ENCODE measurements at regions not wholly inside any gene's neighbourhood (a gene's known extent, or its start where the extent isn't known, plus 50 kb on each side); places are given as distances from the start of the nearest gene placed in this dataset.

GRCh38 chr1:219324171-219324570 is 150.5 kb downstream of the LYPLAL1 start:
- no peak overlapping the region for H2AK5ac ChIP-seq (ENCODE audit: low read depth, low read length)
- no peak overlapping the region for H3K9ac ChIP-seq (replicated peaks in 1 of 4; ENCODE audit: extremely low read depth in 1 of 4, low read depth in 3 of 4, low read length in 3 of 4)
- no peak overlapping the region for H3K56ac ChIP-seq (replicated peaks; ENCODE audit: insufficient read length, low read depth, low read length)
- no peak overlapping the region for H4K5ac ChIP-seq (ENCODE audit: insufficient read length, low read depth, low read length)
- no peak overlapping the region for H2AFZ ChIP-seq (ENCODE audit: low read length)
- no peaks in the 10 kb centered on the region for H3K23me2 ChIP-seq (ENCODE audit: low read depth, low read length)
- H4K20me1 ChIP-seq (replicated peaks in 1 of 2; ENCODE audit: control insufficient read depth in 1 of 2, insufficient read depth in 2 of 2, low read length in 2 of 2) = no peaks in the 10 kb centered on the region
- no peaks in the 10 kb centered on the region for H3K79me1 ChIP-seq (ENCODE audit: low read depth, low read length)
- FAIRE-seq = no peak
- no peaks in the 10 kb centered on the region for H3K9me3 ChIP-seq (ENCODE audit: insufficient read depth in 2 of 2, low read depth in 1 of 2, low read length in 1 of 2)
- H2BK12ac ChIP-seq (ENCODE audit: low read depth, low read length) = no peak overlapping the region
- no peak overlapping the region for H3K4me3 ChIP-seq (ENCODE audit: extremely low read depth in 1 of 4, insufficient read depth in 2 of 4, low read depth in 3 of 4, low read length in 4 of 4)
- no peak overlapping the region for H3K4ac ChIP-seq (replicated peaks; ENCODE audit: insufficient read length, low read depth, low read length)
- WGBS, 2 experiments (ENCODE audit: extremely low coverage in 1 of 2, insufficient coverage in 1 of 2, insufficient read length in 1 of 2, insufficient replicate concordance in 2 of 2, low coverage in 1 of 2, low lambda C conversion rate in 2 of 2, missing lambda C conversion rate in 1 of 2) = 79% methylated on average over 4 of the region's 4 CpGs; no CpG with 5 or more reads in 1 of the 2 experiments
- H2BK120ac ChIP-seq (replicated peaks; ENCODE audit: low read depth, low read length) = no peak overlapping the region
- H3K27me3 ChIP-seq (replicated peaks in 1 of 4; ENCODE audit: control insufficient read depth in 3 of 4, extremely low read depth in 1 of 4, insufficient read depth in 3 of 4, low read length in 3 of 4) = no peaks in the 10 kb centered on the region
- POLR2A ChIA-PET (ENCODE audit: partially characterized antibody) = no interaction called here
- no peak for DNase-seq (ENCODE audit: low read depth in 1 of 2, low spot score in 2 of 2)
- no peak overlapping the region for H2BK20ac ChIP-seq (ENCODE audit: low read length)
- no peak overlapping the region for H2BK5ac ChIP-seq (ENCODE audit: low read depth, low read length)
- TF ChIP-seq CBX8 (IDR thresholded peaks at IDR 0.05; ENCODE audit: borderline replicate concordance, low read depth, low read length) (no peak), HDAC2 (IDR thresholded peaks at IDR 0.05; ENCODE audit: borderline replicate concordance in 1 of 2, low read depth in 2 of 2, low read length in 2 of 2) (no peak), JUN (IDR thresholded peaks at IDR 0.05; ENCODE audit: low read depth, low read length) (no peak), KDM1A (IDR thresholded peaks at IDR 0.05; ENCODE audit: borderline replicate concordance, low read length) (no peak), BCL11A (IDR thresholded peaks at IDR 0.05; ENCODE audit: low read depth in 2 of 2, low read length in 2 of 2) (no peak), HDAC6 (IDR thresholded peaks at IDR 0.05; ENCODE audit: low read depth, low read length) (no peak), PHF8 (conservative IDR thresholded peaks at IDR 0.05; ENCODE audit: low read depth, low read length) (no peak), POLR2AphosphoS5 (IDR thresholded peaks at IDR 0.05; ENCODE audit: low read depth, low read length) (no peak)
- H4K8ac ChIP-seq (ENCODE audit: extremely low read depth, insufficient read depth, low read length) = no peak overlapping the region
- H3K27ac ChIP-seq (ENCODE audit: low read depth, low read length) = no peak overlapping the region
- no peak overlapping the region for H3K23ac ChIP-seq (ENCODE audit: insufficient read length)
- H3K4me2 ChIP-seq (ENCODE audit: insufficient read depth in 1 of 2, low read depth in 2 of 2, low read length in 2 of 2) = no peak overlapping the region
- H2BK15ac ChIP-seq (ENCODE audit: low read length) = no peak overlapping the region
- no peak overlapping the region for H4K91ac ChIP-seq (replicated peaks; ENCODE audit: insufficient read length, low read length)
- CTCF ChIA-PET (ENCODE audit: partially characterized antibody) = interaction anchor here (1.0 to 1.5 kb wide), 3 partner anchors 9 to 257 kb away, joined by 3 to 6 read pairs (median 5); no protein-coding TSS in a partner anchor
- H3K14ac ChIP-seq (ENCODE audit: insufficient read length) = no peak overlapping the region
- no peaks in the 10 kb centered on the region for H3K4me1 ChIP-seq (replicated peaks in 1 of 4; ENCODE audit: control insufficient read depth in 3 of 4, insufficient read depth in 4 of 4, low read length in 3 of 4)
- H3K79me2 ChIP-seq (ENCODE audit: control insufficient read depth in 1 of 2, insufficient read depth in 2 of 2, low read length in 2 of 2) = no peaks in the 10 kb centered on the region
- no peak overlapping the region for H3K18ac ChIP-seq (ENCODE audit: extremely low read depth, low read length)
- no peaks in the 10 kb centered on the region for H3K36me3 ChIP-seq (ENCODE audit: control insufficient read depth in 2 of 4, insufficient read depth in 4 of 4, low read length in 3 of 4)
